HG03064 (cell line): ENCODE measurements at regions not wholly inside any gene's neighbourhood (a gene's known extent, or its start where the extent isn't known, plus 50 kb on each side); places are given as distances from the start of the nearest gene placed in this dataset.

ENCODE experiments used
- ATAC-seq: cut with Tn5 transposase; IDR thresholded peaks from one replicate; pipeline ENCODE4 v1.9.1; 2021; ENCODE audit warnings: low read depth; ENCODE audit not compliant: unreplicated experiment

- no peak for ATAC-seq
Measured at GRCh38 chr5:123783421-123783820, 271.4 kb downstream of the CSNK1G3 start.

- ATAC-seq: no peak
Measured at GRCh38 chr5:123778641-123779040, 266.7 kb downstream of the CSNK1G3 start.

GRCh38 chr5:123776761-123777160 is 264.8 kb downstream of the CSNK1G3 start:
- ATAC-seq: no peak

GRCh38 chr5:123771715-123772114 is 259.7 kb downstream of the CSNK1G3 start:
- ATAC-seq: no peak

GRCh38 chr5:123763201-123763600 is 251.2 kb downstream of the CSNK1G3 start:
- no peak for ATAC-seq

GRCh38 chr5:123756816-123757215 is 244.8 kb downstream of the CSNK1G3 start:
- ATAC-seq: no peak

GRCh38 chr5:123756318-123756665 is 244.3 kb downstream of the CSNK1G3 start:
- ATAC-seq: no peak

GRCh38 chr5:123755653-123756317 is 243.8 kb downstream of the CSNK1G3 start:
- ATAC-seq: no peak

- ATAC-seq: no peak
Measured at GRCh38 chr5:123754908-123755307, 242.9 kb downstream of the CSNK1G3 start.

GRCh38 chr5:123753937-123754891 is 242.2 kb downstream of the CSNK1G3 start:
- no peak for ATAC-seq

- ATAC-seq: no peak
Measured at GRCh38 chr5:123753180-123753936, 241.4 kb downstream of the CSNK1G3 start.

GRCh38 chr5:123752552-123753179 is 240.7 kb downstream of the CSNK1G3 start:
- no peak for ATAC-seq

GRCh38 chr5:123751670-123752069 is 239.7 kb downstream of the CSNK1G3 start:
- ATAC-seq: no peak

GRCh38 chr5:123748239-123748638 is 236.3 kb downstream of the CSNK1G3 start:
- ATAC-seq: no peak

- no peak for ATAC-seq
Measured at GRCh38 chr5:123746683-123747360, 234.8 kb downstream of the CSNK1G3 start.

GRCh38 chr5:123743990-123744583 is 232.1 kb downstream of the CSNK1G3 start:
- no peak for ATAC-seq

- no peak for ATAC-seq
Measured at GRCh38 chr5:123735384-123735783, 223.4 kb downstream of the CSNK1G3 start.

GRCh38 chr5:123732257-123732656 is 220.3 kb downstream of the CSNK1G3 start:
- no peak for ATAC-seq

- ATAC-seq: no peak
Measured at GRCh38 chr5:123722451-123722850, 210.5 kb downstream of the CSNK1G3 start.
